ENCODE measurements at regions not wholly inside any gene's neighbourhood (a gene's known extent, or its start where the extent isn't known, plus 50 kb on each side); places are given as distances from the start of the nearest gene placed in this dataset.

DNA sequence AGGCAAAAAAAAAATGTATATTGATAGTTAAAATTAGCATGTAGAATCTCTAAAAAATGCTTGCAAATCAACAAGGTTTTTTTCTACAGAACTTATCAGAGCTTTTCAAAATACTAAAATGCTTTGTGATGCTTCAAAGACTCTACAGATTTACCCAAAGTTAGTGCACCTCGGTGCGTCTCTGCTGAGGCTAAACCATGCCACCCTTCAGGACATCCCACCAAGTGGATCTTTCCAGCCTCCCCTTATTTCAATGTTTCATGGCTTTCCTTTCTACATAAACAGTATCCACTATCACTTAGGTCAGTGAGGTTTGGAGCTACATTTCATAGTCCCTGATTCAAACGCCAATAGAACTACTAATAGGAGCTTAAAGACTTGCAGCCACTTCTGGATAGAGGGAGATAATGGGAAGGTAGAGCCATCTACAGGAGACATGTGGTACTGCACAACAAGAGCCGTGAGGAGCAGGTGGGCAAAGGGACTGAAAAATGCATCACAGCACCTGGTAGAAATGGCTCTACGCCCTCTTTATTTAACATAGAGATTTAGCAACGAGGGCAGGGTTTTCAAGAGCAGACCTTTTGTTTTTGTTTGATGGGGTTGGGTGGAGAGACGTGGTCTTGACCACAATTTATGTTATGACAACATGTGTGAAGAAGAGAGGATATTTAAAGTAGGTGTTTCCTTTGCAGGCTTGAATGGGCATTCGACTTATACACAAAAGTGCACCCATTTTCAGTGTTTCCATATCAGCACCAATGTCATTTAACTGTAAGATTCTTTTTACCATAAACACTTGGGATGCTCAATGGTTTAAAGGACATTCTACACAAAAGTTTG lies 56.1 kb upstream of the SLC35G4 start:
- peak in 1 of 2 experiments; percentile 18 for DNase-seq

DNA sequence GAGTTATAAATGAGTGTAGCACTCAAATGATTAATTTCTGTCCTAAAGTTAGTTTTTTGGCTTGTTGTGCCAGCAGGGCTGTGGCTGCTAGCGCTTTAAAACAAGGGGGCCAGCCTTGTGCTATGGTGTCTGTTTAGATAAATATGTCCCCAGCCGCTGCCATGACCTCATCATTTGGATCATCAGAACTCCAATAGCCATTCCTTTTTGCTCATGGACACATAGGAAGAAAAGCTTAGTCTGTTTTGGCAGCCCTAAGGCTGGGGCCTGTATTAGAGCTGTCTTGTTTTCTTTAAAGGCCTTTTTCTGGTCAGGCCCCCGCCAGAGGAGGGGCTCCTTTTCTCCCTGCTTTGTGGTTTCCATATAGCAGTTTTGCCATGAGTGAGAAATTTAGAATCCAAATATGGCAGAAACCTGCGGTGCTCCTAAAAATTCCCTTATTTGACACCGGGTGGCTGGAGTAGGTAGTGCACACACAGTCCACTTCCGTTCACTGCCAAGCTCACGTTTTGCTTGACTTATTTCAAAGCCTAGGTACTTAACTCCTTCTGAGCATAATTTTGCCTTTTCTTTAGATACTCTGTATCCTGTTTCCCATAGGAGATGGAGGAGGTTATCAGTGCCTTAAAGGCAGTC lies 60.4 kb upstream of the SLC35G4 start:
- DNase-seq = no peak

DNA sequence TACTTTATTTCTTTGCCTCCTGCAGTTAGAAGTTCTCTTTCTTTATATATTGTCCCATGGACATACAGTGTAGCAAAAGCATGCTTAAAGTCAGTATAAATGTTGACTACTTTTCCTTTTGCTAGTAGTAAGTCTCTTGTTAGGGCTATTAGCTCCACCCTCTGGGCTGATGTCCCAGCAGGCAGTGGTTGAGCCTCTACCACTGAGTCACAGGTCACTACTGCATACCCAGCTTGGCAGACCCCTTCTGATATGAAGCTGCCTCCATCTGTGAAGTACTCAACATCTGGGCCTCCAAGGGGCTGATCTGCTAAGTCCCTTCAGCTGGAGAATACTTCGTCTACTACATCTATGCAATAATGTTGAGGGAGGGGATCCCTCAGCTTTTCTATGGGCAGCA lies 61.0 kb upstream of the SLC35G4 start:
- no peak for DNase-seq

DNA sequence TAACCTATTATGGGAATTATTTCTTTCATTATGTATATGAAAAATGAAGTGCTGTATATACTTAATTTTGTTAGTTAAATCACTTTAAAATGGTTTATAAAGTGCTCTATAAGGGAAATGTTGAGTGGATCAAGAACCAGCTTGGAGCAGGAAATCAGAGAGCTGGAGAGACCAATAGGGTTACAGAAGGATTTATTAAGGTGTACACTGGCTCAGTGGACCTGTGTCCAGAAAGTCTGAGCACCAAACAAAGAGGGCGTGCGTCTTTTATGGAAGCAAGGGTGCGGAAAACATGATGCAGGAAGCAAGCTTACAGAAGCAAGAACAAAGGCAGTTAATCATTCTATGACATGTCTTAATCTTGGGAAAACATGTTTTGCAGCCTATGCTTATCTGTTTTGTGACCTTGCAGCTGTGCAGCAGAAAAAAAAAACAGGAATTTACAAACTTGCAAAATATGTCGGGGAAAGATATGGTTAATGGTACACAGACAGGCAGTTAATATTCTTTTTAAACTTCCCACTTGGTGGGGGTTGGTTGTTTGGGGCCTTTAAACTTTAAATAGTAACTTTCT lies 65.2 kb upstream of the SLC35G4 start:
- no peak for DNase-seq

DNA sequence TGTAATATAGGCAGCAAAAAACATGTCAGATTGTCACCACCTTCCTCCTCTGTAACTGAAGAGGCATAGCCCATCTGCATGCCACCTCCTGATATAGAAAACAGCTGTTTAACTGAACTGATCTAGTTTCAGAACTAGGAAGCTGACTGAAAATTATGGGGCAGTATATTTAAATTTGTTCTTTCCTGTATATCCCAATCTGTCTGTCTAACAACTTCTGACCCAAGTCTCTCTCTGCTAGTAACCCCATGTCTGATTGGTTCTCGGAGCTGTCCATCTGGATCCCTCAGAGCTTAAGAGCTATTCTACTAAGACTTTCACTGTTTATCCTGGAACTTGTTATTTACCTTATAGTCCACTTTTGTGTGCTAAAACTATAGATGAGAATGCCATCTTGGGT lies 68.2 kb upstream of the SLC35G4 start:
- no peak for DNase-seq

DNA sequence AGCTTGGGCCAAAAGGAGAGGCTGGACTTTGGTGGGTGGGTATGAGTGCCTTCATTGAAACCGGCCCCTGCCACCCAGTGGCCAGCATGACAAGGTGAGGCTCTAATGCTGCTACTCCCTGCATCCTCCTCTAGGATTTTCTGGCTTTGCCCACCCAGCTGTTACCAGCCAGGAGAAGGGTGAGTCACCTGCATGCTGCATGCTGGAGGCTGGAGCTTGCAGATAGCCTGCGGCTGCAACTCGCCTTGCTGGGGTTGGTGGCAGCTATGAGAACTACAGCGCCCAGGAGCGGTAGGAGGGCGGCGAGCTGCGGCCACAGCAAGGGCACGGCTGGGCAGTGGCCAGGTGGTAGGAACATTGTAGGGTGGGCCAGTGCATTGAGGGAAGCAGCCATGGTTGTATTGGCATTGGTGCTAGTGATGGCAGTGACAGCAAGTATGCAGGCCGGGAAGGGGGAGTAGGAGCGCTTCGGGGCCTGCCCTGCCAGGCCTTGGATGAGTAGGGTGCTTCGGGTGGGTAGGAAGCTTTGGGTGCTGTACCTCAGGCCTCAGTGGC lies 75.4 kb upstream of the SLC35G4 start:
- no peak for DNase-seq

DNA sequence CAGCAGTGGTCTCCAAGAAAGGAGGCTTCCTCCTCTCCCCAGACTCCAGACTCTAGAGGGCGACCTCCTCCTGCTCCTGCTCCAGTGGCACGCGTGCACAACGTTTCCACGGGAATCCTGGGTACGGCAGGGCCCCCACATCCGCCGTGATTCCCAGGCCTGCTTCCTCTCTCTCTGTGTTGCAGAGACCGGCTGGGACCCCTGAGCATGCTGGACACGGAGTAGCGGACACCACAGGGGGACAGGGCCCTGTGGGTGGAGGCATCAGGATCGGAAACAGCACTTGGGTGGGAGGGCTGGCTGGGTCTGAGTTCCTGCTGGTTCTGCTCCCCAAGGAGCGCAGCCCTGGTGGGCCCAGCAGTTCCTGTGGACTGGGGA lies 75.9 kb upstream of the SLC35G4 start:
- no peak for DNase-seq

DNA sequence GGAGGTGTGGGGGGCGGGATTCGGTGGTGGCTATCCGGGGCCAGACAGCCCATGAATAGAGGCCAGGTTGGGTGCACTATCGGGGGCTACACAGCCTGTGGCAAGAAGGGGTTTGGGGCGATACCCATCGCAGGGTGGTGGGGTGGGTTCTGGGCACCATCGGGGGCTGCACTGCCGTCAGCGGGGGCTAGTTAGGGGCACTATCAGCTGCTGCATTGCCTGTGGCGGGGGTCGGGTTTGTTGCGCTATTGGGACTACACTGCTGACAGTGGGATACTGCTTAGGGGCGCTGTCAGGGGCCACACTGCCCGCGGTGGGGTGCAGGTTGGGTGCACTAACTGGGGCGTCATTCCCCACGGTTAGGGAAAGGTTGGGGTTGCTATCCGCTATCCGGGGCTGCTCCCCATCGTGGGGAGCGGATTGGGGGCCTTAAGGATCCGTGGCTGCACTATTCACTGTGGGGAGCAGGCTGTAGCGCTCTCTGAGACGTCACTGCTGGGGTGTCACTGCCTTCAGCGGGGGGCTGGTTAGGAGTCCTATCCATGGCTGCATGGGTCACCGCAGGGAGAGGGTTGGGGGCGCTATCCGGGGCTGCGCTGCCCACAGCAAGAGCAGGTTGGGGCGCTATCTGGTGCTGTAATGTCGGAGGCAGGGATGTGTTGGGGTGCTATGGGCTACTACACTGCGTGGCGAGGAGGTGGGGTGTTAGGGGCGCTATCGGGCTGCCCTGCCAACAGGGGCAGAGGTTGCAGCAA lies 76.5 kb upstream of the SLC35G4 start:
- DNase-seq = no peak

DNA sequence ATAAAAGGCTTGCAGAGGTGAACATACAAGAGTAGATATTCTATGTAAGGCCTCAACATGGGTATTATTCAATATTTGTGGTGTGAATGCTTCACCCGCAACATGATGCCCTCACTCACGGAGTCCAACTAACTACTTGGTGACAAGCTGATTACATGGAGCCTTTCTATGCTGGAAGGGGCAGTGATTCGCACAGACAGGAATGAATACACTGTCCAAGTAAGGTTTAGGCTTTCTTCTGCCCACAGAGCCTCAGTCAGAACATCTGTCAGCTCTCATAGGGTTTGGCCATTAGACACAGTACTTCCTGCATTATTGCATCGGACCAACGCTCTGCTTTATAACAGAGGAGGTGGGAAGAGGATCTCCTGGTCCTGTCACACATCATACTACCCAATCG lies 80.3 kb upstream of the SLC35G4 start:
- no peak for DNase-seq

DNA sequence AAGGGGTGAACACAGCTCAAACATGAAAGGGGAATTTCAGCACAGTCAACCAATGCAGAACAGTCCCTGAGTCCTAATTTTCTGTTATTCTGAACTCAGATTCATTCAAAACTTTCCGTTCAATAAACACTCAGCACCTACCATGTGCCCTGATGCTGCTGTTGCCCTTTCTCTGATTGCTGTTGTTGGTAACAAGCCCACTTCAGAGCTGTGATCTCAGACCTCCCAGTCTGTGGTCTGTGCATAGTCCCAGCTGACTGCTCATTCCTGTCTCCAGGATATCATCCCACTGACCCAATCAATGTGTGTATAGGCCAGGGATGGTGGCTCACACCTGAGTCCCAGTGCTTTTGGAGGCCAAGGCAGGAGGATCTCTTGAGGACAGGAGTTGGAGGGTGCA lies 82.7 kb upstream of the SLC35G4 start:
- DNase-seq = no peak

DNA sequence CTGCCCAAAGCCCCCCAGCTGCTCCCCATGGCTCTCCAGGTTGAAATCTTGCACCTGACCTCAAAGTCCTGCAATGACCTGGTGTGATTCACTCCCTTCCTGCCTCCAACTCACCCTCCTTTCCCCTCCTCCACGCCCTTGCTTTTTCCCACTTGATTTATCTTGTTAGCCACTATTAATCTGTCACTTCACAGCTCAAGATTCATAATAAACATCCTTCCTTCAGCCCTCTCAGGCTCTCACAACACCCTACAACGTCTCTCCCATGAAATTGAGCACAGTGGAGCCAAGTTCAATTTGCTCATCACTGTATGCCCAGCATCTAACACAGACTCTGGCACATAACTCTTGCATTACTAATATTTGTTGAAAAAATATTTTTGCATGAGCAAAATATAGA lies 85.6 kb upstream of the SLC35G4 start:
- no peak for DNase-seq

DNA sequence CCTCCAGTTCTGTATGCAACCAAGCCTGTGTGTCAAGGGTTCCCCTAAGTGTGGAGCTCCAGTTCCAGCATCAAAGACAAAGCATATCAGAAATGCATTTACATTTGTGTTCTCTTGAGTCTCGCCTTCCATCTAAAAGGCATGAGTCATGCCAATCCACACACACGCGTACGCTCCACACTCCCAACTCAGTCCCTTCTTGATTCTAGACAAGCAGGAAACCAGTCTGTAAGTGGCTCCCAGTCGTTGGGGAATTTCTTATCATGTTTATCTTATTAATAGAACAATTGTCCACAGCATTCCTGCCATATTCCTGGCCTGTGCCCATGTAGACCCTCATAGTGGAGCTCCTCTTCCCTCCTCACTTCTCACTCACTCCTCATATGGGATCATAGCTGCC lies 86.4 kb upstream of the SLC35G4 start:
- DNase-seq = no peak

DNA sequence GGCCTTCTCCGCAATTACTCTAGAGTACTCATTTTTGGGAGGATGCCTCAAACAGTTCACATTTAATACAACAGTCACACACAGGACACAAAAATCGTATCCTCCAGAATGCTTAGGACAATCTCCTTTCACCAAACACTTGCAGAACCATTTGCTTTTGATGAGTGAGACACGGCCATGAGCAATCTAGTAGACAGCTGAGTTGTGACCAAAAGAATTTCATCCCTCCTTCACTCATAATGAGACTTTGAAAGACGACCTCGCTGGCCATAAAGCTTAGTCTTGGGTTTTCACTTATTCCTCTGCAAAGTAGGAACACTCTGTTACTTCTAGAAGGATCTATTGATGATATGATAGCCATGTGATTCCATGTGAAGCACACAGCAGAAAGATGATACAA lies 87.5 kb upstream of the SLC35G4 start:
- DNase-seq = no peak

DNA sequence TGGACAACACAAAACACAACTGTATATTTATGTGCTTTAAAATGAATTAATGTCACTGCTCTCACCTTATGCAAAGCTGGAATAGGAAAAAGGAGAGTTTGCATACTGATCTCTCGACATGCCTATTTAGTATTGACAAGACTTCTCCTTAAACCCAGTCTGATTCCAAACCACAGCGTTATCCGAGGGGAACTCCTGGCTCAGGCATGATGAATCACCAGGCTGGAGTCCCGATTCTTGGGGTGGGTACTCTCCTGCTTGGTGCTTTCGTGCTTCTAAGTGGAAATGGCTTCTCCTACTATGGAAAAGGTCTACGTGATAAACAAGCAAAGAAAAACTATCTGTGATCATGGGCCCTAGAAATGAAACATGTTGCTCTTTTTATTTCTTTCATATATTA lies 88.9 kb upstream of the SLC35G4 start:
- no peak for DNase-seq

DNA sequence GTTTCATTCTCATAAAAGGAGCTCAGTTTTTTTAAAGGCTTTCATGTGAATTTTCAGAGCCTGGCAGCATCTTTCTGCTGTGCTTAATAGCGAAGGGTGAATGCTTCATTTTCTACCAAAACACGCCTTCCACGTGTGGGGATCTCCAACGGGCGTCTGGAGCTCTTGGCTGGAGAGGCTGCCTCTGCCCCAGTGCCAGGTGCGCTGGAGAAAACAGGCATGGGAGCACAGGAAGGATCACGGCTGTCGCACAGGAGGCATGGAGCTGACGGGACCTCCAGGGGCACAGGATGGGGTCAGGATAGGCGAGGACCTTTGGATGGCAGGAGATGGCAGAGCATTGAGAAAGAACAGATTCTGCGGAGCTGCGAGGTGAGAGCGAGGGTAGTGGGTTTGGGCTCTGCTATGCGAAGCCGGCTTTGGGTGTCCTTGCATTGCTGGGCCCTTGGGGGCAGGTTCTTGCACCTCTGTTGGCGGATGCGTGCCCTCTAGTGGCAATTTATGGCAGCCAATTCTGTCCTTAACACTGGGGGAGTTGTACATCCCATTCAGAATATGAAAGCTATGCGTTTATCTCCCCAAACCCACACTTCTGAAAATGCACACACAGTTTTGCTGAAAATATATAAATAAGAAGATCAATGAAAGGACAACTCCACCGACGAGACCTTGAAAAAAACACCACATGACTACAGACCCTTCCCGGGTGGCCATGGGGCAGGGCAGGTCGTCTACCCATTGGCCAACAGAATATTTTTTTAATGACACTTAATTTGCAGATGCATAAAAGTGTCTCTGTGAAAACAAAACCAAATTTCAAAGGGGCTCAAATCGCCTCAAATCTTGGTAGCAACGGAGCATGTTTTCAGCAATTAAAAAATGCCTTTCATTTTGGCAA lies 90.4 kb upstream of the SLC35G4 start:
- DNase-seq = peak in 1 of 2 experiments; percentile 26

DNA sequence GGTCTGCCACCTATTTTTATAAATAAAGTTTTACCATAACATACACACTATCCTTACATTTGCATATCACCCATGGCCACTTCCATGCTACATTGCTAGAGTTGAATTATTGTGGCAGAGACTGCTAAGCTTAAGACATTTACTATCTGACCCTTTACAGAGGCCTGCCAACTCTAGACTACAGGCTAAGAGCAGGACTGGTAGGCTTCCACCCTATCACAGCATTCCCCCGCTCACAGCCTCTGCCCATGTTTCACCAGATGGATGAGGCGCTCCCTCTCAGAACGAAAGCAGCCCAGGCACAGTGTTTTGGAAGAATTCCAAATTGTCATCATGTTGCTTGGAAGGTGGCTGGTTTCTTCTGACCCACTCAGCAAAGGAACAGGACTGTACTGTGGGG lies 91.7 kb upstream of the SLC35G4 start:
- DNase-seq = no peak

DNA sequence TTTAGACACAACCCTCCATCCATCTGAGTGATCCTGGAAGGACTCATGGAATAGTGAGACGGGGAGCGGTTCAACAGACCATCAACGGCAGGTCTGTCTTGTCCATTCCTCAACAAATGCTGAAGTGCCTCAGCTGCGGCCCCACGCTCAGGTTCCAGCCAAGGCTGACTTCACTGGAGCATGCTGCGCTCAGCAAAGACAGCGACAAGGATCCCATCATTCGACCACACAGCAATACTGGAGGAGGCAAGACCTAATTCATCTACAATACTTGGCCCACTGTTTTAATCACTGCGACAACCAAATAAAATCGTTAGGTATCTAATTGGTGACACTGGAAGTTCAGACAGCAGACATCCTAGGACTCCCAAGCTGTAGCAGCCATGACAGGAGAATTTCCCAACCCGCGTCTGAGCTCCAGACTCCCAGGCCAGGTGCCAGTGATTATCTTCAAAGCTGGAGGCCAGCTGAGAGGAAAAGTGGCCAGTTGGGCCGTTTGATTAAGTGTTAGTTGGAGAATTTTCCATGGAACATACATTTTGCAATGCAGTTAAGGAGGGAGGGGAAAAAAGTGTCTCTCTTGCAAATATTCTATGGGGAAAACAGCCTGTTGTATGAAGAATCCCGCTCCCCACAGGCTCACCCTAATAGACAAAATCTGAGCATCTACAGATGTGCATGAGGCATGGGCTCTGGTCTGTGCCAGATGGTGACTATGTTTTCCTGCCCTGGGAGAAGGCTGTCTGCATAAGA lies 92.5 kb upstream of the SLC35G4 start:
- no peak for DNase-seq

DNA sequence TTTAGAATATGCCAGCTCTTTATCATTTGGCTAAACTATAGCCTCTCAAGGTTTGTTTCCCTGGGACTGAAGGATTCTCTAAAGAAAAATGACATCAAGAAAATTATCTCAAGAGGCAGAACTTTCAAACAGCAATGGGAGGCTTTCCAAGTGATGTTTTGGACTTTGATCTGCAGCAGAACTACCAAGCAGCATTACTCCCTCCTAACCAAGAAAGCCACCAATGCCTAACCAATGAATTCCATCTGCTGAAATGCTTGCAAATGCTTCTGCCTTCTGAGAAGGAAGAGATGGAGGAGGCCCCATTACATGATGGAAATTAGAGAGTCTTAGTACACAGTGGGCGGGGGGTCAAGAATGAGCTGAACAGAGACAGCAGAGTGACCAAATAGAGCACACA lies 95.1 kb upstream of the SLC35G4 start:
- DNase-seq = no peak

DNA sequence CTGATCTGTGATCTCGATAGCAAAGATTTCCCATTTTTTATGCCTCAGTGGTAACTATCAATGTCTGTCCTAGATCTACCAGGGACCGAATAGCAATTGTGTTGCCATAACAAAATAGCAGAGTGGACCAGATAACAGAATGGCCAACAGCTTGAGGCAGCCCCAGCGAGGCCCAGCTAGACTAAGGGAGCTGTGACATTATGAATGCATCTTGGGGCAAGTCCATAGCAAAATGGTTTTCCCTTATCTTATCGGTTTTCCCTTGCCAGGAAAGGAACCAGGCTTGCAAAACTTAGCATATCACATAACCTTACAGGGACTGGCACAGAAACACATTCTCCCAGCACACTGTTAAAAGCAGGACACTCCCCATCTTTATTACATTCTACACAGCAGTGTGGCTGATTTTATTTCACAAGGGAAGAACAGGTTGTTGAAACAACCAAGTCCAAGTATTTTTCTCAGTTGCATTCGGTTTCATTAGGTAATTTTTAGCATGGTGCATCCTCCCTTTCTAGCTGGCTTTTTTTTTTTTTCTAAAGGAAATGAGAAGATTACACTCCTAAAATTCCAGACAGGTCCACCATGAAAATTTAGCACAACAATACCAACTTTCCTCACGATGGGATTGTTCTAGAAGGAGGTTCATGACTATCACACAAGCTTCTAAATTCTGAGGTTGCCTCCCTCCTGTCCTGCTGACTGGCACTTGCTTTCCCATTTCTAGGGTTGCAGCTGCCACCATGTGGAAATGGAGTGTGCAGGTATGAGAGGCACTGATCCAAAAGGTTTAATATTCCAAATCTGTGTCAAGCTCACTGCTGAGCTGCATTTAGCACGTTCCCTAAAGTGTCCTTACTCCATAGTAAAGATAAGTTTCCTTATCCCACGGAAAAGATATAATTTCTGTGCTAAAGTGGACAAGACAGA lies 97.0 kb upstream of the SLC35G4 start:
- DNase-seq = peak in 1 of 2 experiments; percentile 31

DNA sequence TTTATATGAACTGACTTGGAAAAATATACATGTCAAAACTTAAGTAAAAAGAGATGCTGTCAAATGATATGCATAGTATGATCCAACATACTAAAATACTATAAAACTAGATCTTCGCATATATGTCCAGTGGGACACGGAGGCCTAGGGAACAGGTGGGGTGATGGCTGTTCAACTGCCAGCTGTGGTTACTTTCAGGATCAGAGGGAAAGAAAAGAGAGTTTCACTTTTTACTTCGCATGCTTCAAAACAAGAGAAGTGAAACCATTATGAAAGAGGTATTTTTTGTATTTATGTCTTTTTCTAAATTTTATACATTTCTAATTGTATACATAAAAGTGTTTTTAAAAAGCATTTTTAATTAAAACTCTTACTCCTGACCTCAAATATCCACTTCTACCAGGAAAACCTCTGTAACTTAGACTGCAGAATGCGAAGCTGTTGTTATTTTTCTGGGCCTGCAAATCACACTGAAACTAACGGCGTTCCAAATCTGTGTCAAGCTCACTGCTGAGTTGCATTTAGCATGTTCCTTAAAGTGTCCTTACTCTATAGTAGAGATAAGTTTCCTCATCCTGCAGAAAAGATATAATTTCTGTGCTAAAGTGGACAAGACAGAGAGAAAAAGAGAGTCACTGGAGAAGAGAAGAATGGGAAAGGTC lies 97.8 kb upstream of the SLC35G4 start:
- DNase-seq = no peak

All from SW 1271 (cell line).